Upper lobe of left lung (tissue), 4 donors: ENCODE measurements at regions not wholly inside any gene's neighbourhood (a gene's known extent, or its start where the extent isn't known, plus 50 kb on each side); places are given as distances from the start of the nearest gene placed in this dataset.

Experiments
- CTCF ChIP-seq, 6 experiments: fragments of 450-650 bp in 4 of 6; fragments of 200-600 bp in 2 of 6; sonication (generic) in 2 of 6; IDR thresholded peaks; one replicate each; pipeline ENCODE4 v1.5.1; 2016 to 2019; ENCODE audit warnings: antibody characterized with exemption in 6 of 6
- EP300 ChIP-seq, 4 donors: sonication (generic); formaldehyde crosslinking; IDR thresholded peaks; one replicate each; pipeline ENCODE4 v1.5.1; 2017; ENCODE audit warnings: antibody characterized with exemption in 4 of 4, control low read depth in 2 of 4
- POLR2A ChIP-seq, 4 donors: fragments of 450-650 bp; IDR thresholded peaks; one replicate each; pipeline ENCODE4 v1.5.1; 2016 to 2017; ENCODE audit warnings: antibody characterized with exemption in 4 of 4, mild to moderate bottlenecking in 2 of 4

- no peak for TF ChIP-seq EP300 (IDR thresholded peaks at IDR 0.05)
- no peak for TF ChIP-seq CTCF (IDR thresholded peaks at IDR 0.05)
- no peak for TF ChIP-seq POLR2A (IDR thresholded peaks at IDR 0.05)
Observed at GRCh38 chr13:22099585-22099984, 428.7 kb downstream of the FGF9 start.
